ENCODE measurements at regions not wholly inside any gene's neighbourhood (a gene's known extent, or its start where the extent isn't known, plus 50 kb on each side); places are given as distances from the start of the nearest gene placed in this dataset.
"Not testable (repeated sequence)": the region's sequence is repeated elsewhere in the genome, so short reads cannot be mapped to it uniquely, and the experiment has no call there.

GRCh38 chr18:8882632-8883408 lies 177.5 kb downstream of the MTCL1 start:
- DNase-seq: no peak

GRCh38 chr18:8883409-8883668 lies 178.0 kb downstream of the MTCL1 start:
- no peak for DNase-seq

GRCh38 chr18:8887877-8888276 lies 182.5 kb downstream of the MTCL1 start:
- not testable (repeated sequence) for DNase-seq

GRCh38 chr18:8889489-8889888 lies 184.1 kb downstream of the MTCL1 start:
- DNase-seq: no peak

GRCh38 chr18:8890503-8890902 lies 185.1 kb downstream of the MTCL1 start:
- DNase-seq: not testable (repeated sequence)

- DNase-seq: no peak
Observed at GRCh38 chr18:8890957-8891464, 185.7 kb downstream of the MTCL1 start.

- no peak for DNase-seq
Observed at GRCh38 chr18:8893221-8893620, 187.9 kb downstream of the MTCL1 start.

GRCh38 chr18:8893628-8894231 lies 188.4 kb downstream of the MTCL1 start:
- DNase-seq: no peak

GRCh38 chr18:8894823-8895222 lies 189.5 kb downstream of the MTCL1 start:
- DNase-seq: no peak

- DNase-seq: no peak
Observed at GRCh38 chr18:8895341-8895740, 190.0 kb downstream of the MTCL1 start.

GRCh38 chr18:8895987-8896619 lies 190.7 kb downstream of the MTCL1 start:
- DNase-seq: no peak

GRCh38 chr18:8899000-8899399 lies 193.6 kb downstream of the MTCL1 start:
- DNase-seq: no peak

- no peak for DNase-seq
Observed at GRCh38 chr18:8900552-8900951, 195.2 kb downstream of the MTCL1 start.

GRCh38 chr18:8901019-8901418 lies 195.7 kb downstream of the MTCL1 start:
- DNase-seq: no peak

GRCh38 chr18:8904316-8904715 lies 198.2 kb upstream of the NDUFV2 start:
- DNase-seq: no peak

GRCh38 chr18:8908792-8909510 lies 193.5 kb upstream of the NDUFV2 start:
- no peak for DNase-seq

- no peak for DNase-seq
Observed at GRCh38 chr18:8910186-8910822, 192.2 kb upstream of the NDUFV2 start.

GRCh38 chr18:8910843-8911242 lies 191.7 kb upstream of the NDUFV2 start:
- DNase-seq: no peak

GRCh38 chr18:8911408-8912340 lies 190.8 kb upstream of the NDUFV2 start:
- no peak for DNase-seq

GRCh38 chr18:8912348-8913326 lies 189.9 kb upstream of the NDUFV2 start:
- no peak for DNase-seq

Measured in activated naive CD4-positive, alpha-beta T cell treated with anti-CD3 and anti-CD28 coated beads, Interleukin-2, amount 50 U/mL, for 16 hours (primary cell).